GM23338 (cell line): ENCODE measurements at regions not wholly inside any gene's neighbourhood (a gene's known extent, or its start where the extent isn't known, plus 50 kb on each side); places are given as distances from the start of the nearest gene placed in this dataset.

Experiments used
- ATAC-seq: fragments of 200-7000 bp; cut with Tn5 transposase; 3 replicates; pipeline ENCODE4 v1.9.1; 2020
- DNase-seq: peaks from one replicate; pipeline ENCODE4 v3.0.0-alpha.2; 2015; ENCODE audit warnings: low spot score
- H2AFZ ChIP-seq: fragments of 200-600 bp; sonication (generic); 2 replicates; pipeline ENCODE4 v1.8.0; 2016; ENCODE audit warnings: antibody characterized with exemption, mild to moderate bottlenecking, moderate library complexity
- H3F3A ChIP-seq: fragments of 200-600 bp; sonication (generic); replicated peaks from 2 replicates; pipeline ENCODE4 v1.8.0; 2017; ENCODE audit warnings: antibody characterized with exemption, mixed run types, low read depth
- H3K27ac ChIP-seq: fragments of 200-600 bp; sonication (generic); 2 replicates; pipeline ENCODE4 v1.6.1; 2016; ENCODE audit warnings: low read depth
- H3K27me3 ChIP-seq: fragments of 200-600 bp; sonication (generic); 2 replicates; pipeline ENCODE4 v1.8.0; 2016; ENCODE audit warnings: mild to moderate bottlenecking, mixed run types, moderate library complexity; ENCODE audit not compliant: insufficient read depth
- H3K36me3 ChIP-seq: fragments of 200-600 bp; sonication (generic); 2 replicates; pipeline ENCODE4 v1.8.0; 2016; ENCODE audit warnings: mild to moderate bottlenecking; ENCODE audit not compliant: insufficient read depth
- H3K4me1 ChIP-seq: fragments of 200-600 bp; sonication (generic); 2 replicates; pipeline ENCODE4 v1.8.0; 2016; ENCODE audit warnings: mild to moderate bottlenecking, moderate library complexity; ENCODE audit not compliant: insufficient read depth
- H3K4me2 ChIP-seq: fragments of 200-600 bp; sonication (generic); 2 replicates; pipeline ENCODE4 v1.7.1; 2017; ENCODE audit warnings: mixed run types
- H3K4me3 ChIP-seq: fragments of 200-600 bp; sonication (generic); 2 replicates; pipeline ENCODE4 v1.6.1; 2016; ENCODE audit warnings: mixed run types
- H3K79me2 ChIP-seq: fragments of 200-600 bp; sonication (generic); replicated peaks from 2 replicates; pipeline ENCODE4 v1.8.0; 2017; ENCODE audit warnings: mild to moderate bottlenecking; ENCODE audit not compliant: insufficient read depth
- H3K9me2 ChIP-seq: fragments of 200-600 bp; sonication (generic); 2 replicates; pipeline ENCODE4 v1.8.0; 2017; ENCODE audit not compliant: insufficient read depth
- H4K20me1 ChIP-seq: fragments of 200-600 bp; sonication (generic); replicated peaks from 2 replicates; pipeline ENCODE4 v1.8.0; 2017; ENCODE audit warnings: mild to moderate bottlenecking; ENCODE audit not compliant: insufficient read depth
- H3K27ac Mint-ChIP-seq: 2 replicates; pipeline ENCODE4 v1.8.0; 2020; ENCODE audit warnings: inconsistent platforms, mild to moderate bottlenecking, moderate library complexity, mixed read lengths
- H3K27me3 Mint-ChIP-seq: 3 replicates; pipeline ENCODE4 v1.8.0; 2022; ENCODE audit warnings: low read depth, mild to moderate bottlenecking, moderate library complexity, mixed read lengths, inconsistent platforms; ENCODE audit not compliant: insufficient read depth, poor library complexity
- H3K36me3 Mint-ChIP-seq: 3 replicates; pipeline ENCODE4 v1.8.0; 2021; ENCODE audit warnings: low read depth, mild to moderate bottlenecking, inconsistent platforms, moderate library complexity, mixed read lengths
- H3K4me1 Mint-ChIP-seq: 3 replicates; pipeline ENCODE4 v1.8.0; 2020; ENCODE audit warnings: mild to moderate bottlenecking, inconsistent platforms, mixed read lengths
- H3K4me3 Mint-ChIP-seq: 3 replicates; pipeline ENCODE4 v1.8.0; 2021; ENCODE audit warnings: moderate library complexity, mild to moderate bottlenecking, inconsistent platforms, mixed read lengths
- H3K9me3 Mint-ChIP-seq: 3 replicates; pipeline ENCODE4 v1.8.0; 2020; ENCODE audit warnings: moderate library complexity, mild to moderate bottlenecking, inconsistent platforms, mixed read lengths
- CREB1 ChIP-seq: fragments of 250-450 bp; sonication (Bioruptor Pico); IDR thresholded peaks from 2 replicates; pipeline ENCODE4 v1.5.0; 2020; ENCODE audit warnings: low read depth, mild to moderate bottlenecking, moderate library complexity
- CTCF ChIP-seq, 2 experiments: fragments of 200-600 bp in 1 of 2; sonication (generic) in 1 of 2; conservative IDR thresholded peaks; 2 replicates each; pipeline versions ENCODE4 v1.5.1 to v1.6.1; 2016 to 2017; ENCODE audit warnings: antibody characterized with exemption in 2 of 2, low read depth in 2 of 2, mild to moderate bottlenecking in 2 of 2, moderate library complexity in 1 of 2
- EZH2 ChIP-seq: fragments of 200-600 bp; sonication (generic); IDR thresholded peaks from one replicate; pipeline ENCODE4 v1.8.0; 2017; ENCODE audit warnings: antibody characterized with exemption, mild to moderate bottlenecking, low read depth; ENCODE audit not compliant: unreplicated experiment
- EZH2phosphoT487 ChIP-seq: fragments of 200-600 bp; sonication (generic); IDR thresholded peaks from one replicate; pipeline ENCODE4 v1.8.1; 2018; ENCODE audit warnings: antibody characterized with exemption; ENCODE audit not compliant: unreplicated experiment
- JUNB ChIP-seq: IDR thresholded peaks from one replicate; pipeline ENCODE4 v1.6.1; 2016; ENCODE audit warnings: antibody characterized with exemption; ENCODE audit not compliant: unreplicated experiment
- NANOG ChIP-seq: IDR thresholded peaks from 2 replicates; pipeline ENCODE4 v1.6.1; 2016; ENCODE audit warnings: antibody characterized with exemption, borderline replicate concordance
- POLR2AphosphoS5 ChIP-seq: IDR thresholded peaks from 2 replicates; pipeline ENCODE4 v1.6.1; 2016; ENCODE audit warnings: antibody characterized with exemption, low read depth
- REST ChIP-seq: IDR thresholded peaks from one replicate; pipeline ENCODE4 v1.6.1; 2018; ENCODE audit warnings: antibody characterized with exemption; ENCODE audit not compliant: unreplicated experiment
- STAT1 ChIP-seq: IDR thresholded peaks from one replicate; pipeline ENCODE4 v1.6.1; 2016; ENCODE audit warnings: antibody characterized with exemption; ENCODE audit not compliant: unreplicated experiment
- ZNF114 ChIP-seq: fragments of 250-450 bp; sonication (Bioruptor Pico); IDR thresholded peaks from 2 replicates; pipeline ENCODE4 v1.5.0; 2020; ENCODE audit warnings: mild to moderate bottlenecking, moderate library complexity
- ZNF331 ChIP-seq: fragments of 250-450 bp; sonication (Bioruptor Pico); IDR thresholded peaks from 2 replicates; pipeline ENCODE4 v1.5.0; 2020; ENCODE audit warnings: low read depth, mild to moderate bottlenecking, moderate library complexity
- TF ChIP-seq, protein P1 (sequence below): fragments of 250-450 bp; sonication (Bioruptor Pico); IDR thresholded peaks from 2 replicates; pipeline ENCODE4 v1.5.0; 2020; ENCODE audit warnings: mild to moderate bottlenecking, moderate library complexity

DNA sequence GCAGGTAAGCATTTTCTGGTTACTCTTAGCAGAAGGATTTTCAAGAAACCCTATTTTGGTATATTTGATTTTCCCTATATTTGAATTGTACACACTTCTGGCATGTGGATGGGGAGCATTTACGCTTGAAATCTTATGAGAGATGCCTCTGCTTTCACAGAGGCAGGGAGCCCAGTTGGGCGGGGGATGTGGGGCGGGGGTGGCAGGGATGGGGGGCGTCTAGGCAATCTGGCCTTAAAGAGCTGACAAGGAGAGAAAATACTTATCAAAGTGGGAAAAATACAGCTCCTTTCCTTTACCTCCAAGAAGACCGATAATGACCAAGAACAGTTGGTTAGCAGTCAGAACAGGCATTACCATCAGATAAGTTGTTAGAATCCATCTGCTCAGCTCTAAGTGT lies 79.1 kb upstream of the NUDT7 start (continued):
- TF ChIP-seq CTCF (conservative IDR thresholded peaks at IDR 0.05; ENCODE audit: low read depth in 2 of 2) (no peak), CREB1 (CRISPR knock-in tag) (no peak), EZH2 (no peak), NANOG (no peak)

DNA sequence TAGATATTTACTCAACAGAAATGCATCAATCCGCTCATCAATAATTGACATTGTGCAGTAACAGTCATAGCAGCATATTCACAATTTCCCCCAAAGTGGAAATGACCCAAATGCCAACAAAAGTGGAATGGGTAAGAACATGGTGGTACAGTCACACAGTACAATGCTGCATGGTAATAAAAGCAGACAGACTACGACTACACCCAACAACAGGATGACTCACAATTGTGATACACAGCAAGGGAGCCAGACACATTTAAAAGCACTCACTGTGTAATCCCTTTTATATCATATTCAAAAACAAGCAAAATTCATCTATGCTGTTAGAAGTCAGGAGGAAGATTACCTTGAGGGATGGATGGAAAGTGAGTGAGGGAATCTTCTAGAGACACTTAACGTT lies 76.5 kb upstream of the NUDT7 start:
- ATAC-seq (no peak), DNase-seq (no peak)
- Mint-ChIP-seq H3K27ac (no peak overlapping the region), H3K9me3 (no peaks in the 10 kb centered on the region), H3K27me3 (no peaks in the 10 kb centered on the region), H3K4me3 (no peak overlapping the region), H3K36me3 (no peaks in the 10 kb centered on the region), H3K4me1 (no peaks in the 10 kb centered on the region)
- peaks cover 10% of the 10 kb centered on the region; the same call in 1 of the 2 replicates for H3K9me2 ChIP-seq
- H2AFZ ChIP-seq = no peak overlapping the region
- H3K27me3 ChIP-seq = no peaks in the 10 kb centered on the region
- H3K79me2 ChIP-seq = no peaks in the 10 kb centered on the region
- no peak for TF ChIP-seq ZNF114 (CRISPR knock-in tag)
- TF ChIP-seq STAT1 = no peak
- TF ChIP-seq POLR2AphosphoS5 = no peak
- TF ChIP-seq ZNF331 (CRISPR knock-in tag) = no peak
- TF ChIP-seq EZH2phosphoT487 = no peak
- TF ChIP-seq REST = no peak
- no peak for TF ChIP-seq CTCF (conservative IDR thresholded peaks at IDR 0.05; ENCODE audit: low read depth in 2 of 2)
- no peak for TF ChIP-seq NANOG
- no peak for TF ChIP-seq CREB1 (CRISPR knock-in tag)
- no peak for TF ChIP-seq EZH2
- no peak for TF ChIP-seq JUNB
- TF ChIP-seq, protein P1, sequence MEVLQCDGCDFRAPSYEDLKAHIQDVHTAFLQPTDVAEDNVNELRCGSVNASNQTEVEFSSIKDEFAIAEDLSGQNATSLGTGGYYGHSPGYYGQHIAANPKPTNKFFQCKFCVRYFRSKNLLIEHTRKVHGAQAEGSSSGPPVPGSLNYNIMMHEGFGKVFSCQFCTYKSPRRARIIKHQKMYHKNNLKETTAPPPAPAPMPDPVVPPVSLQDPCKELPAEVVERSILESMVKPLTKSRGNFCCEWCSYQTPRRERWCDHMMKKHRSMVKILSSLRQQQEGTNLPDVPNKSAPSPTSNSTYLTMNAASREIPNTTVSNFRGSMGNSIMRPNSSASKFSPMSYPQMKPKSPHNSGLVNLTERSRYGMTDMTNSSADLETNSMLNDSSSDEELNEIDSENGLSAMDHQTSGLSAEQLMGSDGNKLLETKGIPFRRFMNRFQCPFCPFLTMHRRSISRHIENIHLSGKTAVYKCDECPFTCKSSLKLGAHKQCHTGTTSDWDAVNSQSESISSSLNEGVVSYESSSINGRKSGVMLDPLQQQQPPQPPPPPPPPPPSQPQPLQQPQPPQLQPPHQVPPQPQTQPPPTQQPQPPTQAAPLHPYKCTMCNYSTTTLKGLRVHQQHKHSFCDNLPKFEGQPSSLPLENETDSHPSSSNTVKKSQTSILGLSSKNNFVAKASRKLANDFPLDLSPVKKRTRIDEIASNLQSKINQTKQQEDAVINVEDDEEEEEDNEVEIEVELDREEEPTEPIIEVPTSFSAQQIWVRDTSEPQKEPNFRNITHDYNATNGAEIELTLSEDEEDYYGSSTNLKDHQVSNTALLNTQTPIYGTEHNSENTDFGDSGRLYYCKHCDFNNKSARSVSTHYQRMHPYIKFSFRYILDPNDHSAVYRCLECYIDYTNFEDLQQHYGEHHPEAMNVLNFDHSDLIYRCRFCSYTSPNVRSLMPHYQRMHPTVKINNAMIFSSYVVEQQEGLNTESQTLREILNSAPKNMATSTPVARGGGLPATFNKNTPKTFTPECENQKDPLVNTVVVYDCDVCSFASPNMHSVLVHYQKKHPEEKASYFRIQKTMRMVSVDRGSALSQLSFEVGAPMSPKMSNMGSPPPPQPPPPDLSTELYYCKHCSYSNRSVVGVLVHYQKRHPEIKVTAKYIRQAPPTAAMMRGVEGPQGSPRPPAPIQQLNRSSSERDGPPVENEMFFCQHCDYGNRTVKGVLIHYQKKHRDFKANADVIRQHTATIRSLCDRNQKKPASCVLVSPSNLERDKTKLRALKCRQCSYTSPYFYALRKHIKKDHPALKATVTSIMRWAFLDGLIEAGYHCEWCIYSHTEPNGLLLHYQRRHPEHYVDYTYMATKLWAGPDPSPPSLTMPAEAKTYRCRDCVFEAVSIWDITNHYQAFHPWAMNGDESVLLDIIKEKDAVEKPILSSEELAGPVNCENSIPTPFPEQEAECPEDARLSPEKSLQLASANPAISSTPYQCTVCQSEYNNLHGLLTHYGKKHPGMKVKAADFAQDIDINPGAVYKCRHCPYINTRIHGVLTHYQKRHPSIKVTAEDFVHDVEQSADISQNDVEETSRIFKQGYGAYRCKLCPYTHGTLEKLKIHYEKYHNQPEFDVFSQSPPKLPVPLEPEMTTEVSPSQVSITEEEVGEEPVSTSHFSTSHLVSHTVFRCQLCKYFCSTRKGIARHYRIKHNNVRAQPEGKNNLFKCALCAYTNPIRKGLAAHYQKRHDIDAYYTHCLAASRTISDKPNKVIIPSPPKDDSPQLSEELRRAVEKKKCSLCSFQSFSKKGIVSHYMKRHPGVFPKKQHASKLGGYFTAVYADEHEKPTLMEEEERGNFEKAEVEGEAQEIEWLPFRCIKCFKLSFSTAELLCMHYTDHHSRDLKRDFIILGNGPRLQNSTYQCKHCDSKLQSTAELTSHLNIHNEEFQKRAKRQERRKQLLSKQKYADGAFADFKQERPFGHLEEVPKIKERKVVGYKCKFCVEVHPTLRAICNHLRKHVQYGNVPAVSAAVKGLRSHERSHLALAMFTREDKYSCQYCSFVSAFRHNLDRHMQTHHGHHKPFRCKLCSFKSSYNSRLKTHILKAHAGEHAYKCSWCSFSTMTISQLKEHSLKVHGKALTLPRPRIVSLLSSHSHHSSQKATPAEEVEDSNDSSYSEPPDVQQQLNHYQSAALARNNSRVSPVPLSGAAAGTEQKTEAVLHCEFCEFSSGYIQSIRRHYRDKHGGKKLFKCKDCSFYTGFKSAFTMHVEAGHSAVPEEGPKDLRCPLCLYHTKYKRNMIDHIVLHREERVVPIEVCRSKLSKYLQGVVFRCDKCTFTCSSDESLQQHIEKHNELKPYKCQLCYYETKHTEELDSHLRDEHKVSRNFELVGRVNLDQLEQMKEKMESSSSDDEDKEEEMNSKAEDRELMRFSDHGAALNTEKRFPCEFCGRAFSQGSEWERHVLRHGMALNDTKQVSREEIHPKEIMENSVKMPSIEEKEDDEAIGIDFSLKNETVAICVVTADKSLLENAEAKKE (CRISPR knock-in tag) = no peak
- H3K4me2 ChIP-seq = no peak overlapping the region
- H3K27ac ChIP-seq = no peak overlapping the region
- H3K36me3 ChIP-seq = no peaks in the 10 kb centered on the region
- no peaks in the 10 kb centered on the region for H3F3A ChIP-seq
- H3K4me1 ChIP-seq = no peaks in the 10 kb centered on the region
- H3K4me3 ChIP-seq = no peak overlapping the region
- no peaks in the 10 kb centered on the region for H4K20me1 ChIP-seq
